ENCODE measurements at regions not wholly inside any gene's neighbourhood (a gene's known extent, or its start where the extent isn't known, plus 50 kb on each side); places are given as distances from the start of the nearest gene placed in this dataset.

GRCh38 chr11:134741453-134742223 is 329.6 kb upstream of the B3GAT1 start:
- TF ChIP-seq, protein P1, sequence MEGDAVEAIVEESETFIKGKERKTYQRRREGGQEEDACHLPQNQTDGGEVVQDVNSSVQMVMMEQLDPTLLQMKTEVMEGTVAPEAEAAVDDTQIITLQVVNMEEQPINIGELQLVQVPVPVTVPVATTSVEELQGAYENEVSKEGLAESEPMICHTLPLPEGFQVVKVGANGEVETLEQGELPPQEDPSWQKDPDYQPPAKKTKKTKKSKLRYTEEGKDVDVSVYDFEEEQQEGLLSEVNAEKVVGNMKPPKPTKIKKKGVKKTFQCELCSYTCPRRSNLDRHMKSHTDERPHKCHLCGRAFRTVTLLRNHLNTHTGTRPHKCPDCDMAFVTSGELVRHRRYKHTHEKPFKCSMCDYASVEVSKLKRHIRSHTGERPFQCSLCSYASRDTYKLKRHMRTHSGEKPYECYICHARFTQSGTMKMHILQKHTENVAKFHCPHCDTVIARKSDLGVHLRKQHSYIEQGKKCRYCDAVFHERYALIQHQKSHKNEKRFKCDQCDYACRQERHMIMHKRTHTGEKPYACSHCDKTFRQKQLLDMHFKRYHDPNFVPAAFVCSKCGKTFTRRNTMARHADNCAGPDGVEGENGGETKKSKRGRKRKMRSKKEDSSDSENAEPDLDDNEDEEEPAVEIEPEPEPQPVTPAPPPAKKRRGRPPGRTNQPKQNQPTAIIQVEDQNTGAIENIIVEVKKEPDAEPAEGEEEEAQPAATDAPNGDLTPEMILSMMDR (IDR thresholded peaks at IDR 0.05; ENCODE audit: low read depth, low read length), result no peak
- TF ChIP-seq EZH2phosphoT487 (IDR thresholded peaks at IDR 0.05; ENCODE audit: low read depth), result no peak
